ENCODE measurements at regions not wholly inside any gene's neighbourhood (a gene's known extent, or its start where the extent isn't known, plus 50 kb on each side); places are given as distances from the start of the nearest gene placed in this dataset.

GRCh38 chr1:90351019-90351418 lies 356.1 kb downstream of the ZNF326 start:
- TF ChIP-seq POLR2AphosphoS5 (IDR thresholded peaks at IDR 0.05; ENCODE audit: low read depth, low read length) (no peak), POLR2A (IDR thresholded peaks at IDR 0.05; ENCODE audit: low read depth, low read length) (no peak), TAF1 (IDR thresholded peaks at IDR 0.05; ENCODE audit: low read depth, low read length) (no peak)
